SK-N-SH treated with all-trans-retinoic acid at 6 μM for 48 hours (cell line): ENCODE measurements at regions not wholly inside any gene's neighbourhood (a gene's known extent, or its start where the extent isn't known, plus 50 kb on each side); places are given as distances from the start of the nearest gene placed in this dataset.

Experiments used
- ATAC-seq: fragments of 200-7000 bp; cut with Tn5 transposase; 3 replicates; pipeline ENCODE4 v1.9.1; 2020; ENCODE audit warnings: mild to moderate bottlenecking, moderate library complexity
- ARNTL ChIP-seq: fragments of 450-650 bp; formaldehyde crosslinking; IDR thresholded peaks from 2 replicates; pipeline ENCODE4 v1.5.0; 2020; ENCODE audit warnings: low read depth, mild to moderate bottlenecking, moderate library complexity, borderline replicate concordance
- BACH2 ChIP-seq: fragments of 250-450 bp; sonication (Bioruptor Pico); IDR thresholded peaks from 2 replicates; pipeline ENCODE4 v1.9.0; 2021; ENCODE audit warnings: mild to moderate bottlenecking, borderline replicate concordance
- CSDC2 ChIP-seq: fragments of 250-450 bp; sonication (Bioruptor Pico); IDR thresholded peaks from 2 replicates; pipeline ENCODE4 v1.5.0; 2020; ENCODE audit warnings: mild to moderate bottlenecking, moderate library complexity
- ESRRG ChIP-seq: fragments of 250-450 bp; sonication (Bioruptor Pico); IDR thresholded peaks from 2 replicates; pipeline ENCODE4 v1.6.1; 2021; ENCODE audit warnings: mild to moderate bottlenecking
- GLIS3 ChIP-seq: fragments of 250-450 bp; sonication (Bioruptor Pico); IDR thresholded peaks from 2 replicates; pipeline ENCODE4 v1.5.0; 2020; ENCODE audit warnings: mild to moderate bottlenecking, moderate library complexity
- ISL1 ChIP-seq: fragments of 250-450 bp; sonication (Bioruptor Pico); IDR thresholded peaks from 2 replicates; pipeline ENCODE4 v2.1.2; 2022; ENCODE audit warnings: mild to moderate bottlenecking, moderate library complexity
- OSR1 ChIP-seq: fragments of 250-450 bp; sonication (Bioruptor Pico); IDR thresholded peaks from 2 replicates; pipeline ENCODE4 v1.8.0; 2022; ENCODE audit warnings: moderate library complexity, mild to moderate bottlenecking, inconsistent platforms
- PPARA ChIP-seq: fragments of 250-450 bp; sonication (Bioruptor Pico); IDR thresholded peaks from 2 replicates; pipeline ENCODE4 v1.5.0; 2020; ENCODE audit warnings: mild to moderate bottlenecking, borderline replicate concordance
- RARB ChIP-seq: fragments of 250-450 bp; sonication (Bioruptor Pico); IDR thresholded peaks from 2 replicates; pipeline ENCODE4 v1.8.0; 2021; ENCODE audit warnings: mild to moderate bottlenecking, moderate library complexity
- SNAI2 ChIP-seq: fragments of 250-450 bp; sonication (Bioruptor Pico); IDR thresholded peaks from 2 replicates; pipeline ENCODE4 v1.5.0; 2020; ENCODE audit warnings: mild to moderate bottlenecking, moderate library complexity
- TOX ChIP-seq: fragments of 250-450 bp; sonication (Bioruptor Pico); IDR thresholded peaks from 2 replicates; pipeline ENCODE4 v1.8.0; 2021; ENCODE audit warnings: mild to moderate bottlenecking, moderate library complexity, borderline replicate concordance
- ZFP3 ChIP-seq: fragments of 250-450 bp; sonication (Bioruptor Pico); IDR thresholded peaks from 2 replicates; pipeline ENCODE4 v1.5.0; 2020; ENCODE audit warnings: mild to moderate bottlenecking, moderate library complexity
- ZFP30 ChIP-seq: fragments of 450-650 bp; formaldehyde crosslinking; IDR thresholded peaks from 2 replicates; pipeline ENCODE4 v1.5.0; 2022; ENCODE audit warnings: mild to moderate bottlenecking, moderate library complexity
- ZNF565 ChIP-seq: fragments of 450-650 bp; formaldehyde crosslinking; conservative IDR thresholded peaks from 2 replicates; pipeline ENCODE4 v1.5.0; 2020; ENCODE audit warnings: low read depth, mild to moderate bottlenecking, moderate library complexity
- ZNF8 ChIP-seq: fragments of 450-650 bp; formaldehyde crosslinking; IDR thresholded peaks from 2 replicates; pipeline ENCODE4 v1.5.0; 2020; ENCODE audit warnings: mild to moderate bottlenecking, moderate library complexity
- TF ChIP-seq, protein P1 (sequence below): fragments of 250-450 bp; sonication (Bioruptor Pico); IDR thresholded peaks from 2 replicates; pipeline ENCODE4 v1.5.1; 2021; ENCODE audit warnings: mild to moderate bottlenecking, moderate library complexity
- TF ChIP-seq, protein P2 (sequence below): fragments of 250-450 bp; sonication (Bioruptor Pico); IDR thresholded peaks from 2 replicates; pipeline ENCODE4 v1.5.0; 2020; ENCODE audit warnings: mild to moderate bottlenecking, moderate library complexity
- TF ChIP-seq, protein P3 (sequence below): fragments of 250-450 bp; sonication (Bioruptor Pico); IDR thresholded peaks from 2 replicates; pipeline ENCODE4 v1.8.0; 2020; ENCODE audit warnings: mild to moderate bottlenecking, moderate library complexity, borderline replicate concordance

GRCh38 chr2:83475371-83475770, 983.7 kb downstream of the SUCLG1 start:
- ATAC-seq: no peak
- TF ChIP-seq, protein P1, sequence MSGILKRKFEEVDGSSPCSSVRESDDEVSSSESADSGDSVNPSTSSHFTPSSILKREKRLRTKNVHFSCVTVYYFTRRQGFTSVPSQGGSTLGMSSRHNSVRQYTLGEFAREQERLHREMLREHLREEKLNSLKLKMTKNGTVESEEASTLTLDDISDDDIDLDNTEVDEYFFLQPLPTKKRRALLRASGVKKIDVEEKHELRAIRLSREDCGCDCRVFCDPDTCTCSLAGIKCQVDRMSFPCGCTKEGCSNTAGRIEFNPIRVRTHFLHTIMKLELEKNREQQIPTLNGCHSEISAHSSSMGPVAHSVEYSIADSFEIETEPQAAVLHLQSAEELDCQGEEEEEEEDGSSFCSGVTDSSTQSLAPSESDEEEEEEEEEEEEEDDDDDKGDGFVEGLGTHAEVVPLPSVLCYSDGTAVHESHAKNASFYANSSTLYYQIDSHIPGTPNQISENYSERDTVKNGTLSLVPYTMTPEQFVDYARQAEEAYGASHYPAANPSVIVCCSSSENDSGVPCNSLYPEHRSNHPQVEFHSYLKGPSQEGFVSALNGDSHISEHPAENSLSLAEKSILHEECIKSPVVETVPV: no peak
- TF ChIP-seq ZFP3 (CRISPR knock-in tag) (no peak), OSR1 (CRISPR knock-in tag) (no peak), ARNTL (CRISPR knock-in tag) (no peak), ESRRG (CRISPR knock-in tag) (no peak), BACH2 (CRISPR knock-in tag) (no peak), RARB (CRISPR knock-in tag) (no peak), ISL1 (CRISPR knock-in tag) (no peak), ZNF8 (no peak), SNAI2 (no peak), CSDC2 (no peak), GLIS3 (CRISPR knock-in tag) (no peak), TOX (CRISPR knock-in tag) (no peak), ZFP30 (no peak)
- TF ChIP-seq, protein P2, sequence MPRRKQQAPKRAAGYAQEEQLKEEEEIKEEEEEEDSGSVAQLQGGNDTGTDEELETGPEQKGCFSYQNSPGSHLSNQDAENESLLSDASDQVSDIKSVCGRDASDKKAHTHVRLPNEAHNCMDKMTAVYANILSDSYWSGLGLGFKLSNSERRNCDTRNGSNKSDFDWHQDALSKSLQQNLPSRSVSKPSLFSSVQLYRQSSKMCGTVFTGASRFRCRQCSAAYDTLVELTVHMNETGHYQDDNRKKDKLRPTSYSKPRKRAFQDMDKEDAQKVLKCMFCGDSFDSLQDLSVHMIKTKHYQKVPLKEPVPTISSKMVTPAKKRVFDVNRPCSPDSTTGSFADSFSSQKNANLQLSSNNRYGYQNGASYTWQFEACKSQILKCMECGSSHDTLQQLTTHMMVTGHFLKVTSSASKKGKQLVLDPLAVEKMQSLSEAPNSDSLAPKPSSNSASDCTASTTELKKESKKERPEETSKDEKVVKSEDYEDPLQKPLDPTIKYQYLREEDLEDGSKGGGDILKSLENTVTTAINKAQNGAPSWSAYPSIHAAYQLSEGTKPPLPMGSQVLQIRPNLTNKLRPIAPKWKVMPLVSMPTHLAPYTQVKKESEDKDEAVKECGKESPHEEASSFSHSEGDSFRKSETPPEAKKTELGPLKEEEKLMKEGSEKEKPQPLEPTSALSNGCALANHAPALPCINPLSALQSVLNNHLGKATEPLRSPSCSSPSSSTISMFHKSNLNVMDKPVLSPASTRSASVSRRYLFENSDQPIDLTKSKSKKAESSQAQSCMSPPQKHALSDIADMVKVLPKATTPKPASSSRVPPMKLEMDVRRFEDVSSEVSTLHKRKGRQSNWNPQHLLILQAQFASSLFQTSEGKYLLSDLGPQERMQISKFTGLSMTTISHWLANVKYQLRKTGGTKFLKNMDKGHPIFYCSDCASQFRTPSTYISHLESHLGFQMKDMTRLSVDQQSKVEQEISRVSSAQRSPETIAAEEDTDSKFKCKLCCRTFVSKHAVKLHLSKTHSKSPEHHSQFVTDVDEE (CRISPR knock-in tag): no peak
- TF ChIP-seq, protein P3, sequence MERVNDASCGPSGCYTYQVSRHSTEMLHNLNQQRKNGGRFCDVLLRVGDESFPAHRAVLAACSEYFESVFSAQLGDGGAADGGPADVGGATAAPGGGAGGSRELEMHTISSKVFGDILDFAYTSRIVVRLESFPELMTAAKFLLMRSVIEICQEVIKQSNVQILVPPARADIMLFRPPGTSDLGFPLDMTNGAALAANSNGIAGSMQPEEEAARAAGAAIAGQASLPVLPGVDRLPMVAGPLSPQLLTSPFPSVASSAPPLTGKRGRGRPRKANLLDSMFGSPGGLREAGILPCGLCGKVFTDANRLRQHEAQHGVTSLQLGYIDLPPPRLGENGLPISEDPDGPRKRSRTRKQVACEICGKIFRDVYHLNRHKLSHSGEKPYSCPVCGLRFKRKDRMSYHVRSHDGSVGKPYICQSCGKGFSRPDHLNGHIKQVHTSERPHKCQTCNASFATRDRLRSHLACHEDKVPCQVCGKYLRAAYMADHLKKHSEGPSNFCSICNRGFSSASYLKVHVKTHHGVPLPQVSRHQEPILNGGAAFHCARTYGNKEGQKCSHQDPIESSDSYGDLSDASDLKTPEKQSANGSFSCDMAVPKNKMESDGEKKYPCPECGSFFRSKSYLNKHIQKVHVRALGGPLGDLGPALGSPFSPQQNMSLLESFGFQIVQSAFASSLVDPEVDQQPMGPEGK (CRISPR knock-in tag): no peak

- TF ChIP-seq SNAI2: no peak
- no peak for TF ChIP-seq ISL1 (CRISPR knock-in tag)
- no peak for TF ChIP-seq GLIS3 (CRISPR knock-in tag)
- TF ChIP-seq, protein P2 (CRISPR knock-in tag): no peak
- TF ChIP-seq, protein P3 (CRISPR knock-in tag): no peak
- TF ChIP-seq PPARA: no peak
- TF ChIP-seq RARB (CRISPR knock-in tag): no peak
- no peak for TF ChIP-seq ZNF565 (CRISPR knock-in tag)
- no peak for TF ChIP-seq ARNTL (CRISPR knock-in tag)
- TF ChIP-seq, protein P1: no peak
- no peak for TF ChIP-seq ZFP3 (CRISPR knock-in tag)
- ATAC-seq: no peak
Measured at GRCh38 chr2:83471655-83472054, 987.4 kb downstream of the SUCLG1 start.
